Stimulated activated naive CD8-positive, alpha-beta T cell treated with anti-CD3 and anti-CD28 coated beads, Interleukin-15, amount 100 ng/mL, for 72 hours (primary cell): ENCODE measurements at regions not wholly inside any gene's neighbourhood (a gene's known extent, or its start where the extent isn't known, plus 50 kb on each side); places are given as distances from the start of the nearest gene placed in this dataset.
"Not testable (repeated sequence)": the region's sequence is repeated elsewhere in the genome, so short reads cannot be mapped to it uniquely, and the experiment has no call there.

Source experiments
- ATAC-seq: fragments of 150-1000 bp; cut with Tn5 transposase; 2 replicates; pipeline ENCODE4 v1.10.0; 2021; ENCODE audit warnings: mild to moderate bottlenecking, moderate library complexity
- DNase-seq, 2 donors: peaks; one replicate each; pipeline ENCODE4 v3.0.0; 2021 to 2022
- H3K27ac Mint-ChIP-seq, 2 donors: one replicate each; pipeline ENCODE4 v1.8.0; 2022; ENCODE audit warnings: mild to moderate bottlenecking in 2 of 2, mixed read lengths in 2 of 2, moderate library complexity in 2 of 2
- H3K27me3 Mint-ChIP-seq: one replicate; pipeline ENCODE4 v1.8.0; 2022; ENCODE audit warnings: mixed read lengths
- H3K4me1 Mint-ChIP-seq: one replicate; pipeline ENCODE4 v1.8.0; 2022; ENCODE audit warnings: mild to moderate bottlenecking, mixed read lengths
- H3K4me3 Mint-ChIP-seq, 2 donors: one replicate each; pipeline ENCODE4 v1.8.0; 2022; ENCODE audit warnings: mild to moderate bottlenecking in 2 of 2, mixed read lengths in 2 of 2, moderate library complexity in 1 of 2
- H3K9me3 Mint-ChIP-seq, 2 donors: one replicate each; pipeline ENCODE4 v1.8.0; 2022; ENCODE audit warnings: mixed read lengths in 2 of 2

DNA sequence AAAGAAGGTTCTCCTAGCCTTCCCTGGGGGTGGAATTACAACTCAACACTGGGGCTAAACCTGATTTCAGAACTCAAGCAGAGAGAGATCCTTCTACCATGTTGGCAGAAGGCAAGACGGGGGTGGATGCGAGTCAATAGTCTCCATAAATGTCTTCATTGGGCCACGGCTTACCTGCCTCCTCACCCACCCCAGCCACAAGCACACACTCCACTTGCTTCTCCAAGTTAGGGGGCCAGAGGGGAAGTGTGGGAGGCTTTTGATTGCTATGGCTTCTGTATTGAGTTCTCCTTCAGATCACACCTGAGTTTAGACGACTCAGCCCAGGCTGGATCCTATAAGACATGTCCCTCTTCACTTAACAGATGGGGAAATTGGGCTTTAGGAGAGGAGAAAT is 178.9 kb downstream of the UACA start:
- H3K4me3 Mint-ChIP-seq, result no peak overlapping the region
- H3K27ac Mint-ChIP-seq, result no peak overlapping the region
- no peak for DNase-seq
- H3K27me3 Mint-ChIP-seq, result peaks cover 38% of the 10 kb centered on the region
- H3K9me3 Mint-ChIP-seq, result no peaks in the 10 kb centered on the region
- peaks cover 30% of the 10 kb centered on the region for H3K4me1 Mint-ChIP-seq
- ATAC-seq, result no peak

DNA sequence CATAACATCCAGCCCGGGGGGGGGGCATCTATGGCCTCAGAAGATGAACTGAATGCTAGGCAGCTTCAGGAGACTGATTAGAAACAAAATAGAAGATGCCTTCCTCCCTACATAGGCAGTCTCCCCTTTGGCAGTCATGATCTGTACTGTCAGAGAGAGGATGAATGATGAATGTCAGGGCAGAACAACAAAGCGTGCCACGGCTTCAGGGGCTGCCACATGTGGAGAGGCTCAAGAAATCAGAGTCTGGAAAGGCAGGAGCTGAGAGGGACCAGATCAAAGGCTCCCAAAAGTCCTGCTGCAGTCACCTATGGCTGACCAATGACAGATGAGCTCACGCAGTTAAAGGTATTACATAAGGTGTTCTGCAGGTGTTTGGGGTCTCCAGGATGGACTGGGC is 180.4 kb downstream of the UACA start:
- Mint-ChIP-seq H3K4me3 (no peak overlapping the region), H3K27me3 (peaks cover 31% of the 10 kb centered on the region), H3K9me3 (no peaks in the 10 kb centered on the region), H3K27ac (no peak overlapping the region), H3K4me1 (peaks cover 22% of the 10 kb centered on the region)
- ATAC-seq, result no peak
- no peak for DNase-seq

DNA sequence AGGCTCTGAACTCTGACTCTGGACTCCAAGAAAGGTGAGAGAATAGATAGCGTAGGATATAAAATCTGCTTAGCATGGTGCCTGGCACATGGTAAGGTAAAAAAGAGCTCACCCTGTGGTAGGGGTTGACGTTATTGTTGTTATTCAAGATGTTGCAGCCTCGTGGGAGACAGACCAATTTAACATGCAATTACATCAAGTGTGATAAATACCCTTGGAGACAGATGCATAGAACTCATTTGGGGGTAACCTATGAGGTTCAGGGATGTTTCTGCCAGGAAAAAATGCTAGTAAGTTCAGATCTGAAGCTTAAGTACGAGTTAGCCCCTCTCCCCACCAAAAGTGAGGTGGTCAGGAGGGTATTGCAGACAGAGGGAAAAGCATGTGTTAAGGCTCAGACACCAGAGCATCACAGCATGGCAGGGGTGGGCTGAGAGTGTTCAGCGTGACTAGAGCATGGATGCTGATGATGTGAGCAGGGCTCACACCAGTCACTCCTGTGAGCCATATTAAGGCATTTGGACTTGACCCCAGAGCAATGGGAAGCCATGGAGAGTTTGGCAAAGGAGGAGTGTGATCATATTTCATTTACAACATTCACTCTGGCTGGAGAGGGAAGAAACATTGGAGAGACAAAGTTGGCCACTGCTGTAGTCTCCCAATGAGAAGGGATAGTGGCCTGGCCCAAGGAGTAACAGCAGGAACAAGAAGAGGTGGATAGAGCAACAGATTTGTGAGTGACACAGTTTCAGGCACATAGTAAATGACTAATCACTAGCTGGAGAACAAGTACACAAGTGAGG is 181.0 kb downstream of the UACA start:
- ATAC-seq (no peak), DNase-seq (no peak)
- H3K9me3 Mint-ChIP-seq, result no peaks in the 10 kb centered on the region
- H3K4me1 Mint-ChIP-seq, result peaks cover 22% of the 10 kb centered on the region
- peaks cover 24% of the 10 kb centered on the region for H3K27me3 Mint-ChIP-seq
- H3K4me3 Mint-ChIP-seq, result no peak overlapping the region
- H3K27ac Mint-ChIP-seq, result no peak overlapping the region

DNA sequence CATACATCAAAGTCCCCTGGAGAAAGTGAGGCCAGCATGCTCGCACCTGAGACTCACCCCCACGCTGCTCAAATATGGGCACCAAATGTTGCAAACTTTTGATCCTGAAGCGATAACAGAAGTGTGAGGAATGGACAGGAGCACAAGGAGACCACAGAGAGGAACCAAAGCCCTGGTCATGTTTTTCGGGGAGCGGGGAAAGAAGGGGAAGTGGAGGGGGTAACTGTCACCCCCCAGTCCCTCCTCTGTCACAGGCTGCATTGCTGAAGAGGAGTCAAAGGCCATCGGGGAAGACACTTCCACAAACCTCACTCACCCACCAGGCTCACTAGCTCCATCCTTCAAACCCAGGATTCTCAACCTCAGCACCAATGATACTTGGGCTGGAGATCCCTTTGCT is 182.4 kb downstream of the UACA start:
- ATAC-seq, result no peak
- DNase-seq, result no peak

DNA sequence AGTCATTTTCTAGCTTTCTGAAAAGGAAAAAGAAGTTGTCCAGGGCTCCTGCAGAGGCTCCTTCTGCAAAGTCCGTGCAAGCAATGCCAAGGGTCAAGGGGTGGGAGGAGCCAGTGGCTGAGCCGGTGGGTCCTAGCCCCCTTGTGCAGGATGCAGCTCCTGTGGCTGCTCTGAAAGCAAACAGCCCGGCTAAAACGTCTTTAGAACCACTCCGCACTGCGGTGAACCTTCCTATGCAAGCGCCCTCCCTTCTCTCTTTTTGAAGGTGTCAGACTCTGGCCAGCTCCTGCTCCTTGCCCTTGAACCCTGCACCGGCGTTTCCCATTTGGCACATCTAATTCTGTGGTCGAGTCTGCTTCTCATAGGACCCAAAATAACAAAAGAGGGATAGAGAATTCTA is 183.1 kb downstream of the UACA start:
- Mint-ChIP-seq H3K27me3 (peaks cover 10% of the 10 kb centered on the region), H3K27ac (no peak overlapping the region), H3K4me1 (peaks cover 21% of the 10 kb centered on the region), H3K9me3 (no peaks in the 10 kb centered on the region), H3K4me3 (no peak overlapping the region)
- no peak for ATAC-seq
- DNase-seq, result no peak

More for the DNA sequence above, 182.4 kb downstream of the UACA start:
- peaks cover 17% of the 10 kb centered on the region for H3K27me3 Mint-ChIP-seq
- peaks cover 21% of the 10 kb centered on the region for H3K4me1 Mint-ChIP-seq
- H3K4me3 Mint-ChIP-seq, result no peak overlapping the region
- no peaks in the 10 kb centered on the region for H3K9me3 Mint-ChIP-seq
- no peak overlapping the region for H3K27ac Mint-ChIP-seq

DNA sequence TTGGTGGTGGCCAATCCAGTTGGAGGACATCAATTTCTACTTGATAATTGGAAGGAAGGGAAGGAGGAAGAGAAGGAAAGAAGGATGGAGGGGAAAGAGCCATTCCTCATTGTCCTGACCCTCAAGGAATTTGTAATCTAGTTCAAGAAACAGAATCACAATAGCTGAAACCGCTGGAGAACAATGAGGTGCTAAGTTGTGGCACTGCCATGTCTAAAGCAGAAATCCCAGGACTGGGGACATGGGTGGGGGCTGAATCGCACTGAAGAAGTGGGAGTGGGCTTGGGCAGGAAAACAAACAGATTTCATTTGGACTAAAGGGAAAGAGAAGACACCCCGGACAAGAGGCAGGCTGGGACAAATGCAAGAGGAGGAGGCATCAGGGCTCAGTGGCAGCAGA is 183.6 kb downstream of the UACA start:
- ATAC-seq (no peak), DNase-seq (no peak)
- peaks cover 19% of the 10 kb centered on the region for H3K4me1 Mint-ChIP-seq
- peak overlapping the region in 1 of 2 donors; percentile 55 for H3K27ac Mint-ChIP-seq
- peaks cover 0 to 5% of the 10 kb centered on the region in 2 donors for H3K9me3 Mint-ChIP-seq
- no peak overlapping the region for H3K4me3 Mint-ChIP-seq
- H3K27me3 Mint-ChIP-seq, result peaks cover 10% of the 10 kb centered on the region

DNA sequence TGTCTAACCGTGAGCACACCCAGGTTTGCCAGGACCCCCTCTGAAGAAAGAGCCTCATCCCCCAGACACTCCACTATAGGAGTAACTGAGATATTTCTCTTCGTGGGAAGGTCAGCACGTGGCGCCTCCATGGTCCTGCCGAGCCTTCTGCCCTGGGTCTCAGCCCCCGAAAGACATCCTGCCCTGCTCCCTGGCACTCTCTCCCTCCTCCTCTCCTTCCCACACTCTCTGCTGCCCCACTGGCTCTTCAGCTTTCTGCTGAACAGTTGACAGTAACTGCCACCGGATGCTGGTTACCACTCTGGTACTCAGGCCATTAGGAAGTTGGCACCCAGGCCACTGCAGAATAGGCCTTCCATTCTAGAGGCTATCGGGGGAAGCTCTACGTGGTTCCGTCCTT is 185.2 kb downstream of the UACA start:
- ATAC-seq (no peak), DNase-seq (no peak)
- peaks cover 4 to 14% of the 10 kb centered on the region in 2 donors for H3K9me3 Mint-ChIP-seq
- no peak overlapping the region for H3K27ac Mint-ChIP-seq
- no peaks in the 10 kb centered on the region for H3K27me3 Mint-ChIP-seq
- H3K4me1 Mint-ChIP-seq, result peaks cover 10% of the 10 kb centered on the region
- H3K4me3 Mint-ChIP-seq, result no peak overlapping the region

DNA sequence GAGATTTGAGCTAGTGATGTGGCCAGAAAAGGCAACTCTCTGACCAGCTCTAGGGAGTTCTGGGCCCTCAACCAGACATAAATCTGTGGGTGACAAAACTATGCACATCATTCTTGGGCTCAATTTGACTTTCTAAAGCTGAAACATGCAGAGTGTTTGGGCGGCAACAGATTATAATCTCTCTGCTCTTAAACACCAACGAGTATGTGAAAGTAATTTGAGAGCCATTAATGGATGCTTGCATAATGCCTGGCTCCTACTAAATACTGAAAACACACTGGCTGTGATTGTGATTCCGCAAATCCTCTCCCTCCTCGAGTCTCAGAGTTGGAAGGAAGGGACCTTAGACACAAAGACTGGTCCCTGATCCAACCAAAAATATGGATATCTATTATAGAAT is 186.7 kb downstream of the UACA start:
- Mint-ChIP-seq H3K4me3 (no peak overlapping the region), H3K27ac (no peak overlapping the region), H3K4me1 (peaks cover 10% of the 10 kb centered on the region), H3K27me3 (no peaks in the 10 kb centered on the region), H3K9me3 (peaks cover 4 to 14% of the 10 kb centered on the region in 2 donors)
- DNase-seq (no peak), ATAC-seq (no peak)

DNA sequence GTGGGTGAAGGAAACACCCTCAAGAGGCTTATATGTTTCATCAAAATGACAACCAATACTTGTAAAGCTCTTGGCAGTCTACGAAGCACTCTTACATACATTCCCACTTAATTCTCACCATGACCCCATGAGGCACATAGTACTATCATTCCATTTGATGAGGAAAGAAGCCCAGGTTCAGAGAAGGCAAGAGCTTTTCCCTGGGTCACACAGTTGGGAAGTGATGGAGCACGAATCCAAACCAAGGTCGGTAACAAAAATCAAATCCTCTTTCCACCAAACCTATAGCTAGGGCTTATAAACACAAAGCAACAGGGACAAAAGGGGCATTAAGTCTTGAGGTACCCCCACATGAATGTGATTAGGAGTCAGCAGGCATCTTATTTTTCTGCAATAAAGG is 187.1 kb downstream of the UACA start:
- Mint-ChIP-seq H3K9me3 (peaks cover 4 to 14% of the 10 kb centered on the region in 2 donors), H3K4me3 (no peak overlapping the region), H3K27ac (no peak overlapping the region), H3K4me1 (peaks cover 10% of the 10 kb centered on the region), H3K27me3 (no peaks in the 10 kb centered on the region)
- no peak for ATAC-seq
- DNase-seq, result no peak

DNA sequence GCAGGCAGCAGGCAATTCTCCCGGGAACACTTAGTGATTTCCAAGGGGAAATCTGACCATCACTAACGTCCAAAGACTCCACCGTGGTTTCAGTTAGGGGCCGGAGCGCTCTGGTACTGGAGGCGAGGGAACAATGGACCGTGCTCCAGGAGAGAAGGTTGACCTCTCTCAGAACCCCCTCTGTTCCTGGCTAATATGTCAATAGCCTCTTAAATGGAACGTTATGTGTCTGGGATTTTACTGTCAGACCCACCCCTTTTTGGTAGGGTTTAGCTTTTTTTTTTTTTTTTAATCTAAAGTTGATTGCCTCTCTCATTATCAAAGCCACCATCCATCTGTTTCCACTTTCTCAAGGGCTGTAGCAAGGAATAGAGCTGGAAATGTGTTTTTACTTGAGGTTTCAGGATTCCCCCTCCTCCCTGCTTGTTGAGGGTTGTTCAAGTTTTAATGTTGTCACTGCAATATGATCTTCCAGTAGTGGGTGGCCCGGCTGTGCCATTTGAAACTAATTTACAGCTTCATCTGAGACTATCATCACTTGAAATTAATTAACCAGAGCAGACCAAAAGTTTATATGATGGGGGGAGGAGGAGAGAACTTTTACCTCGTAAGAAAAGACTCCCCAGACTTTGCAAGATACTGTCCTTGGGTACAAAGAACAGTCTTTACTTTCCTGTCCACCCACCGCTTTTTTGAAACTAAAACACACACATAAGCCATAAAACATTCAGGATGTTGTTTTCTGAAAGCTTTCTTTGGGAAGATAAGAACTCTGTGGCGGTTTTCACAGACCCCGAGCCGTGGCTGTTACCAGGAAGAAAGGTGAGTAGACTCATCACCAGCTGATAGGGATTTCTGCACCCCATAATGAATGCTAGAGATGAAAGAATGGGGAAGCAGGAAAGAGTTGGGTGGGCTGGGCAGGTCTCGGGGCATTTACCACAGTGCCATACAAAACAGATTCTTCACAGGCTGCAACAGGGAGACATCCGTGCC is 187.8 kb downstream of the UACA start:
- peaks cover 10% of the 10 kb centered on the region for H3K4me1 Mint-ChIP-seq
- no peak for DNase-seq
- no peaks in the 10 kb centered on the region for H3K27me3 Mint-ChIP-seq
- peaks cover 4 to 14% of the 10 kb centered on the region in 2 donors for H3K9me3 Mint-ChIP-seq
- no peak for ATAC-seq
- no peak overlapping the region for H3K27ac Mint-ChIP-seq
- H3K4me3 Mint-ChIP-seq, result no peak overlapping the region

DNA sequence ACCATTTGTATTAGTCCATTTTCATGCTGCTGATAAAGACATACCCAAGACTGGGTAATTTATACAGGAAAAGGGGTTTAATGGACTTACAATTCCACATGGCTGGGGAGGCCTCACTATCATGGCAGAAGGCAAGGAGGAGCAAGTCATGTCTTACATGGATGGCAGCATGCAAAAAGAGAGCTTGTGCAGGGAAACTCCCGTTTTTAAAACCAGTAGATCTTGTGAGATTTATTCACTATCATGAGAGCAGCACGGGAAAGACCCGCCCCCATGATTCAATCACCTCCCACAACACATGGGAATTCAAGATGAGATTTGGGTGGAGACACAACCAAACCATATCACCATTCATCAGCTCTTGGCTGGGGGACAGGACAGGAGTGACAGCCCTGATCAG is 189.0 kb downstream of the UACA start:
- H3K27ac Mint-ChIP-seq, result peak overlapping the region in 1 of 2 donors; percentile 21
- DNase-seq, H3K4me3 Mint-ChIP-seq, ATAC-seq, H3K27me3 Mint-ChIP-seq: not testable (repeated sequence)
- H3K4me1 Mint-ChIP-seq, result peaks cover 19% of the 10 kb centered on the region
- peaks cover 4 to 14% of the 10 kb centered on the region in 2 donors for H3K9me3 Mint-ChIP-seq

DNA sequence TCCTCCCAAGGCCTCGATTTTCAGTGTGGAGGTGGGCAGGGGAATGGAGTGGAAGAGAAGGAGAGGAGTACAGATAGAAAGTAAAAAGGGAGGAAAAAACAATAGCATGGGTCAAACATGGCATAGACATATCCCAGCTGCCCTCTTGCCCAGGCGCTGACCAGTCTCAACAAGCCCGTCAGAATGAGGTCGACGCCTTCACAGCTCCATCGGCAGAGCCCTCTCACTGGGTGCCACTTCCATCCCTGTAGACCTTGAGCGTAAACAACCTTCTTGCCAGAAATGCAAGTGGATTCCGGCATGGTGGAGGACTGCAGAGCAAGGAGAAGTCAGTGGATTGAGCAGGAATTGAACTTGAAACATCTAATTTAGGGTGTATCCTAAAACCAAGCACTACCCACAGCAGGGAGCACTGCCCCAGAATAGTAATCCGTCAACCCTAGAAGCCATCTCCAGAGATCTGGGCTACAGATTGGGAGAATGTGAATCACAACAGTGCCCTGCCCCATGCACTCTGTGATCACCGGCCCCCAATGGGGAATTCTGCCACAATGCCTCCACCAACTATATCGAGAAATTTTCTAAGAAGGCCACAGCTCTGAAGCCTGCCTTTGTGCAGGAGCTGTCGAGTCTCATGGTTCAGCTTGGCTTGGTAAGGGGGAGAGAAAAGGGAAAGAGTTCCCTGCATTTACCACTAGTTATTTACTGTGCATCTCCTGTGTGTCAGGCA is 190.1 kb downstream of the UACA start:
- Mint-ChIP-seq H3K27me3 (no peaks in the 10 kb centered on the region), H3K4me3 (no peak overlapping the region), H3K4me1 (peaks cover 28% of the 10 kb centered on the region), H3K27ac (no peak overlapping the region), H3K9me3 (peaks cover 4 to 14% of the 10 kb centered on the region in 2 donors)
- no peak for ATAC-seq
- DNase-seq, result no peak

DNA sequence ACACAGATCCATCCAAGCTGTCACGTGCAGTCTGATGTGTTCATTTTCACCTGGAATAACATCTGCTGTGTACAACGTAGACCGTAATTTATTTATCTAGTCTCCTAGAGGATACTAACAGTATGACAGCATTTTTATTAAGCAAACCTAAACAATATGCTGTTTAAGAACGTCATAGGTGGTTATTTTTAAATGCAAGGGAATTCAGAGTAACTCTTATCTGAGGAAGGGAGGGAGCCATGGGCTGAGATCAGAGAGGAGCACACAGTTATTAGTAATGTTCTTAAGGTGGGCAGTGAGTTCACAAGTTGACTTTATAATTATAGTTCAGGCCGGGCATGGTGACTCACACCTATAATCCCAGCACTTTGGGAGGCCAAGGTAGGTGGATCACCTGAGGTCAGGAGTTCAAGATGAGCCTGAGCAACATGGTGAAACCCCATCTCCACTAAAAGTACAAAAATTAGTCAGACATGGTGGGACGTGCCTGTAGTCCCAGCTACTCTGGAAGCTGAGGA is 193.6 kb downstream of the UACA start:
- Mint-ChIP-seq H3K4me3 (no peak overlapping the region), H3K27me3 (no peaks in the 10 kb centered on the region), H3K27ac (no peak overlapping the region), H3K4me1 (peaks cover 24% of the 10 kb centered on the region), H3K9me3 (peaks cover 4 to 10% of the 10 kb centered on the region in 2 donors)
- ATAC-seq (peak; percentile 65), DNase-seq (no peak)

DNA sequence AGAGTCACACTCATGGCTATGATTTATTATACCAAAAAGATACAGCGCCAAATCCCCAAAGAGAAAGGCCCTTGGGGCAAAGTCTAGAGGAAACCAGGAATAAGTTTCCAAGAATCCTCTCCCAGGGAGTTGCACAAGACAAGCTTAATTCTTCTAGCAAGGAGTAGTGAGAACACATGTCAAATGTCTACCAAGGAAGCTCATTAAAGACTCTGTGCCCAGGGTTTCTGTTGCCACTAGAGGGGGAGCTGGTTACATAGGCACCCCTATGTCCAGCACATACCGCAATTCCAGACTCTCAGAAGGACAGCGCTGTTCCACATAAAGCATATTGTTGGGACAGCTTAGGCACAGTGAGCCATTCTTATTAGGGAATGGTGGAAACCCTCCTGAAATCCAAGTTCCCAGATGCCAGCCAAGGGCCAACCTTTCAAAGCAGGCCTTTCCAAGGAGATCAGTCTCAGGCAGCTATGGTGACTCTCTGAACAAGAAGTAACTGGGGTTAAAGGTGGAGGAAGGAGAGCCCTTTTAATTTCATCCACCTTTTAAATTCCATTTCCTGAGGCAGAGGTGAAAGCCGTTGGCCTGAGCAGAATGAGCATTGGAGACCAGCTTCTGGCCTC is 194.2 kb downstream of the UACA start:
- DNase-seq, result no peak
- peaks cover 24% of the 10 kb centered on the region for H3K4me1 Mint-ChIP-seq
- H3K9me3 Mint-ChIP-seq, result peaks cover 3 to 4% of the 10 kb centered on the region in 2 donors
- ATAC-seq, result no peak
- H3K27me3 Mint-ChIP-seq, result no peaks in the 10 kb centered on the region
- H3K4me3 Mint-ChIP-seq, result no peak overlapping the region
- H3K27ac Mint-ChIP-seq, result no peak overlapping the region

DNA sequence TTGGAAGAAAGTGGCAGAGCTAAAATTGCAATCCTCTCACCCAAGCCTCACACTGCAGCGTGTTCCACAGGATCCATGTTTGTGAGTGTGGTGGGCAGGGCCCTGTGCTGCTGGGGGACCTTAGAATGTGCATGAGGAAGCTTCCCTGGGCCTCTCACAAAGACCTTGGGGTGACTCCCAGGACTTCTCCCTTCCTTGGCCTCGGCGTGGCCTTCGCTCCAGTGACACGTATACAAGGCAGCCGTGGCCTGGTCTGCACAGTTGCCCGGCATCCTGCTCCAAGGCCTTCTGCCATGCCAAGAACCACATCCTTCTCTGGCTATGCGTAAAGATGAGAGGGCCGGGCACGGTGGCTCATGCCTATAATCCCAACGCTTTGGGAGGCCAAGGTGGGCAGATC is 196.4 kb downstream of the UACA start:
- no peak overlapping the region for H3K27ac Mint-ChIP-seq
- H3K27me3 Mint-ChIP-seq, result no peaks in the 10 kb centered on the region
- peaks cover 24% of the 10 kb centered on the region for H3K4me1 Mint-ChIP-seq
- DNase-seq (no peak), ATAC-seq (no peak)
- H3K9me3 Mint-ChIP-seq, result no peaks in the 10 kb centered on the region
- H3K4me3 Mint-ChIP-seq, result no peak overlapping the region
